LNCAP (cell line): ENCODE measurements at regions not wholly inside any gene's neighbourhood (a gene's known extent, or its start where the extent isn't known, plus 50 kb on each side); places are given as distances from the start of the nearest gene placed in this dataset.

Experiments
- CTCF ChIP-seq: fragments of 450-650 bp; IDR thresholded peaks from 2 replicates; pipeline ENCODE4 v1.5.1; 2017; ENCODE audit warnings: mild to moderate bottlenecking

GRCh38 chr10:78911533-78912340 lies 157.0 kb upstream of the ZMIZ1 start:
- TF ChIP-seq CTCF, result no peak

- no peak for TF ChIP-seq CTCF
These were observed 156.2 kb upstream of the ZMIZ1 start for GRCh38 chr10:78912361-78913218.

- no peak for TF ChIP-seq CTCF
These were observed 155.3 kb upstream of the ZMIZ1 start for GRCh38 chr10:78913219-78914059.

GRCh38 chr10:78914060-78914378 lies 154.7 kb upstream of the ZMIZ1 start:
- TF ChIP-seq CTCF, result no peak

- TF ChIP-seq CTCF, result no peak
These were observed 154.1 kb upstream of the ZMIZ1 start for GRCh38 chr10:78914502-78915189.

GRCh38 chr10:78915190-78915518 lies 153.6 kb upstream of the ZMIZ1 start:
- TF ChIP-seq CTCF, result no peak

GRCh38 chr10:78916227-78916626 lies 152.5 kb upstream of the ZMIZ1 start:
- no peak for TF ChIP-seq CTCF
